Stomach (tissue), 4 donors: ENCODE measurements at regions not wholly inside any gene's neighbourhood (a gene's known extent, or its start where the extent isn't known, plus 50 kb on each side); places are given as distances from the start of the nearest gene placed in this dataset.

ENCODE experiments used
- CTCF ChIP-seq, 7 experiments: fragments of 450-650 bp in 4 of 7; fragments of 200-600 bp in 3 of 7; sonication (generic) in 3 of 7; IDR thresholded peaks; one replicate each; pipeline ENCODE4 v1.5.1; 2016 to 2019; ENCODE audit warnings: antibody characterized with exemption in 7 of 7, control low read depth in 2 of 7, mild to moderate bottlenecking in 1 of 7
- POLR2A ChIP-seq, 4 donors: fragments of 450-650 bp; IDR thresholded peaks; one replicate each; pipeline ENCODE4 v1.6.1; 2016; ENCODE audit warnings: antibody characterized with exemption in 4 of 4, control low read depth in 2 of 4, mild to moderate bottlenecking in 1 of 4, moderate library complexity in 1 of 4

- TF ChIP-seq CTCF (IDR thresholded peaks at IDR 0.05) (no peak), POLR2A (IDR thresholded peaks at IDR 0.05) (no peak)
These were observed 55.1 kb upstream of the EML4 start for GRCh38 chr2:42114091-42114490.
